ENCODE measurements at regions not wholly inside any gene's neighbourhood (a gene's known extent, or its start where the extent isn't known, plus 50 kb on each side); places are given as distances from the start of the nearest gene placed in this dataset.
"Not testable (repeated sequence)": the region's sequence is repeated elsewhere in the genome, so short reads cannot be mapped to it uniquely, and the experiment has no call there.

GRCh38 chr2:40962026-40962425 lies 510.1 kb upstream of the SLC8A1 start:
- no peak for DNase-seq

DNA sequence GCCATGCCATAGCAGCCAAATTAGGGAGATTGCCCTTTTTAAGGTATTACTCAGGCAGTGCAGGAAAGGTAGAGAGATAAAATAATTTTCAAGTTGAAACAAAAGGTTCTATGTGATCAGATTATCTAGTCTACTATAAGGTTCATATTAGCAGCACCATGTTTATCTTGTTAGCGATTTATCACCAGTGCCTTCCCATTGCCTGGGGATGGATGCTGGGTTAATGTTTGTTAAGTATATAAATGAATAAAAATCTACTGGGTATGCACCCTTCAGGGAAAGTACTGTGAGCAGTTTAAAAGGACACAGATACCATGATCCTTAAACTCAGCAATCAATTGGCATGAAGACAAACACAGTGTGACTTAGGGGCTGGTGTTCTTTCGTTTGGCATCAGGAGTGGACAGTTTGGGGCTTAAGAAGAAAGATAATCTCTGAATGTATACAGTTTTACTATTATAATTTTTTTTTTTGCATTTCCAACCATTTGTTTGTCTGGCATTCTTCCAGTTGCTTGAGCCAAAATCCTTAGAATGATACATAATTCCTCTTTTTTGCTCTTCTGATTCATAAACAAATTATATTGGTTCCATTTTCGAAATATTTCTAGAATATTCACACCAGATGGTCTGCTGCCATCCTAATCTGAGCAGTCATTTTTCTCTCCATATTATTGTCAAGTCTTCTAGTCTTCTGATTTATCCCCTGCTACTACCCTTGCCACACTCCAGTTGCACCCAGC lies 512.8 kb upstream of the SLC8A1 start:
- DNase-seq: no peak

DNA sequence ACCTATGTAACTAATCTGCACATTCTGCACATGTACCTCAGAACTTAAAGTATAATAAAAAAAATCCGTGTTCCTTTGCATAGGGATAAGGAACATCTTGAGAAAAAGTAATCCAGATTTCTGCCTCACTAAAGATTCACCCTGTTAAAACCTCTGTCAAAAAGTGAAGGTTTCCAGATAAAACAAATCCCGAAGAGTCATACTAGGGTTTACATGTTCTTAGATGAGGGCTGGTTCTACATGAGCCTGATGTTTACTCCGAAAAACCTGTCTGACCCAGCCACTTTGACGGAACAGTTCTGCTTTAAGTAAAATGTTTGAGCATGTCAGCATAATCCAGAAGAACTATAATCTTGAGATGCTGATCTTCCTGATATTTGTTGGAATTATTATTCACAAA lies 515.6 kb upstream of the SLC8A1 start:
- DNase-seq: no peak

- DNase-seq: no peak
Observed at GRCh38 chr2:40975151-40975550, 523.3 kb upstream of the SLC8A1 start.

- DNase-seq: no peak
Observed at GRCh38 chr2:40997362-40997761, 545.5 kb upstream of the SLC8A1 start.

DNA sequence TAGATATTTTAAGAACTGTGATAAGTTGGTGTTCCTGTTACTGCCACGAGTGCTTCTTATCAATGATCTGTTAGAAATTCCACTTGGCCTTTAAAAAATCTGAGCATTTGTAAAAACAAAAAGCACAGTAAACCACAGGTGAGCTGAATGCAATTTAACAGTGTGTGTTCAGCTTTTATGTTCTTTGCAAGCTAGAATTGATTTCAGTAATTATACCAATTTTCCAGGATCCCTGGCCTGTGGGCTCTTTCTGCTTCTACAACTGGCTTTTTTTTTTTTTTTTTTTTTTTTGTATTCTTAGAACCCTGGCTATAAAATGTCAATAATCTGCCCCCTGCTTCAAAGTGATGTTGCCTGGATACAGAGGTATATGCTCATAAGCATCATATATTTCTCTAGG lies 548.5 kb upstream of the SLC8A1 start:
- no peak for DNase-seq

GRCh38 chr2:41000906-41001305 lies 549.0 kb upstream of the SLC8A1 start:
- DNase-seq: no peak

DNA sequence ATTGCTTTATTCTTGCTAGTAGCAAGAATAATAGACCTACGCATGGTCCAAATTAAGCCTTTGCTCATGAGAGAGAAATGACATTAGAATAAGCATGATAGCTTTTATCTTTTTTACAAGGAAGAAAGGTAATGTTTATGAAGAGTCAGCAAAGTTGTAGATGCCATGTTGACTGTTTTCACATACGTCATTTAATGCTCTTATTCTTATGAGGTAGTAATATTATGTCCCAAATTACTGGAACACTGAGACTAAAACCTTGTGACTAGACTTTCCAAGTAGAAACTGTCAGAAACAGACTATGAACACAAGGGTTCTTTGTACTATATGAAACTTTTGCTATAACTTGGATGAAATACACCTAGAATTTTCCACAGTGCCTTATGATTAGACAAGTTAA lies 552.8 kb upstream of the SLC8A1 start:
- DNase-seq: no peak

- DNase-seq: no peak
Observed at GRCh38 chr2:41020358-41020757, 568.5 kb upstream of the SLC8A1 start.

- no peak for DNase-seq
Observed at GRCh38 chr2:41024816-41025215, 572.9 kb upstream of the SLC8A1 start.

DNA sequence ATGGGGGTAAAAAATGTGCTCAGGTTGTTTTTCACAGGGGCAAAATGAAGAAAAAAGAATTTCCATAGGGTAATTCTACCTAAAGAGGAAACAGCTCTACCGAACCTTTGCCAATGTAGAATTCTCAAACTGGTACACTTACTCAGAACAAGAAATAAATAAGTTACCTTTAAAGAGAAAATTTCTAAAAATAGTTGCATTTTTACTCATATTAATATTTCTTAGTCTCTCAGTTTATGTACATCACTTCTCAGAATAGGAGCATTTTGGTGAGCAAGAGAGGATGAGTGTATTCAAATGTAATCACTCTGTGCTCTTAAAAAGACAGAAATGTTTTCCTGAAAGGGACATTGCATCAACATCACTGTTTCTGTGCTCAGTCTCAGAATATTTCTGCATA lies 574.7 kb upstream of the SLC8A1 start:
- no peak for DNase-seq

DNA sequence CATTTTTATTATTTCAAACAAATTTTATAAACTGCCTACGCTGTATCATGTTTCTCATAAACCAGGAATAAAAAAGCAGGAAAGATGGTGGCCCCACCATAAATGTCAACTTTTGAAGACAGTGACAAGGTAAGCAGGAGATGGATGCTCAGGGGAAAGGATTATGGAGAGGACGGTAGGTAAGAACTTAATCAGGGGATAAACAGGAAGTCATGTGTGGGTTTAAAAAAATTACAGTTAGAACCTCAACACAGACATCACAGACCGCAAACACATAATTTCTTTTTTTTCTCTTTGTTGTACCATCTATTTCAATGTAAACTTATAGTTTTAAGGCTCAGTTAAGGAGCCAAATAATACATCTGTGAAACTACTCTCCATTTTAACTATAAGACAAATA lies 575.2 kb upstream of the SLC8A1 start:
- DNase-seq: no peak

DNA sequence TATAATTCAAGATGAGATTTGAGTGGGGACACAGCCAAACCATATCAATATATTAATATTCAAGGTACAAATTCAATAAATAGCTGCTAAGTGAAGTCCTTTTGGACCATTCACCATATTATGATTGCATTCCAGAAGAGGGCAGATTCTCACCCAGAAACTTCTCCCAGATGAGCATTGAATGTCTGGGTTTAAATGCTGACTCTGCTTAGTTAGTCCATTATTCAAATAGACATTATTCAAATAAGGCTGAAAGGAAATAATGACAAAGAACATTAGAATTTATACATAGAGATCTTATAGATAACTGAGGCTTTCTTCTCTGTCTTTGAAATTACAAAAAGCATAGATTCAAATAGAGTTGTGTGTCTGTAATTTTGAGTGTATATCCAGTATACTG lies 579.4 kb upstream of the SLC8A1 start:
- DNase-seq: no peak

DNA sequence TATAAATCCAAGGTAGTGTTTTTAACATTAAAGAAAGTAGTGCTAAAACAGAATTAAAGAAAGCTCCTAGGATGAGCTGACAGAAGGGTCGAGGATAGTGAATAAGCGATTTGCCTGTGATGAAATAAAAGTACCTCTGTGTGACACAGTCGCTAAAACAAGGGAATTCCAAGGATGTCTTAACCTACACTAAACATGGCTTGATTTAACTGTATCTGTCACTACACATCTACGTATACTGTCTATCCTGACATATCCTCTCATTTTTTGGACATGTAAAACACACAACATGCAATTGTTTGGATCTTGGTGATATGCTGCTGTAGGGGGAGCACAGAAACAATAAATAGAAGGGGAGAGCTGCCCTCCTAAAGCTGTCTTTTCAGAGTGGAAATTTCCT lies 580.8 kb upstream of the SLC8A1 start:
- DNase-seq: no peak

- no peak for DNase-seq
Observed at GRCh38 chr2:41033127-41033526, 581.2 kb upstream of the SLC8A1 start.

GRCh38 chr2:41038408-41038807 lies 586.5 kb upstream of the SLC8A1 start:
- no peak for DNase-seq

DNA sequence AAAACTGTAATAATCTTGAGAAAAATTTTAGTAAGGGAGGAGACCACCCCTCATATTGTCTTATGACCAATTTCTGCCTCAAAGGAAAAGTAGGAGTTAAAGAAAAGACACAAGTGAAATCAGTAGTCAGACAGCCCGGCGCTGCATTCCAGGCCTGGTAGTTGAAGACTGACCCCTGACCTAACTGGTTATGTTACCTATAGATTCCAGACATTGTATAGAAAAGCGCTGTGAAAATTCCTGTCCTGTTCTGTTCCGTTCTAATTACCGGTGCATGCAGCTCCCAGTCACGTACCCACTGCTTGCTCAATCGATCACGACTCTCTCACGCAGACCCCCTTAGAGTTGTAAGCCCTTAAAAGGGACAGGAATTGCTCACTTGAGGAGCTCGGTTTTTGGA lies 587.9 kb upstream of the SLC8A1 start:
- DNase-seq: not testable (repeated sequence)

DNA sequence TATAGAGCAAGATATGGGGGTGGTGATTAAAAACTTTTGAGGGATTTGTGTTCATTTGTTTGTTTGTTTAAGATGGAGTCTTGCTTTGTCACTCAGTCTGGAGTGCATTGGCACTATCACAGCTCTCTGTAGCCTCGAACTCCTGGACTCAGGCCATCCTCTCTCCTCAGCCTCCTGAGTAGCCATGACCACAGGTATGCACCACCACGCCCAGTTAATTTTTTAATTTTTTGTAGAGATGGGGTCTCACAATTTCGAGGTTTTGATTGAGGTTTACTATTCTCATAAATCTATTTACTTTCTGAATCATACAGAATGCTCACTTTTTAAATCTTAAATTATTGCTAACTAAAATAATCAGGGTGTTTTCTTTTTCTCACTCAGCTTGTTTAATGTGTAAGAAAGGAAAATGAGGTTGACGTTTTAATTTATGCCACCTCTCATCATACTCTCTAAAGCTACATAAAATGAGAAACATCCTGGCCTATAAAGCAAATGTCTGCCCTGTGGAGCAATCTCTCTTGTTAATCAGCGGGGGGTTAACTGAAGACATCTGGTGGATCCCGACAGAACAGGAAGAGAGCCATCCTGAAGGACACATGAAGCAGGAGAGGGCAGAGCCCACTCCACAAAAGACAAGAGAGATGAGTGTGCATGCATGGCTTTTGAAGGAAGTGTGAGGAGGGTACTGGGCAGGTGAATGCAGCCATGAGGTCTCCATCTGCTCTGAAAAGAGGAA lies 589.1 kb upstream of the SLC8A1 start:
- DNase-seq: no peak

DNA sequence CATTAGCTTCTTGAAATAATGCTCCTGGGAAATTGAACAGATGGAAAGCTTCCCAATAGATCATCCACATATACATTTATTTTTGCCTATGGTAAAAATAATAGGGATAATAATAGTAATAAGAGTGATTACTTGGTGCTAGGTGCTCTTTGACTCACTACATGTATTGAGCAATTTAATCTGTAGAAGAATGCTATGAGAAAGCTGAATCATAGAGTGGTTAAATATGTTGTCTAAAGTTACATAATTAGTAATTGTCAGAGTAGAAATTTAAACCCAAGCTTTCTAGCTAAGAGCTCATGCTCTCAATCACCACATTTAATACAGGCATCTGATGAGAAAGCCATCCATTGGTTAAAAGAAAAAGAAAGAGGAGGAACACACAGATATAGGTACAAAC lies 590.5 kb upstream of the SLC8A1 start:
- no peak for DNase-seq

DNA sequence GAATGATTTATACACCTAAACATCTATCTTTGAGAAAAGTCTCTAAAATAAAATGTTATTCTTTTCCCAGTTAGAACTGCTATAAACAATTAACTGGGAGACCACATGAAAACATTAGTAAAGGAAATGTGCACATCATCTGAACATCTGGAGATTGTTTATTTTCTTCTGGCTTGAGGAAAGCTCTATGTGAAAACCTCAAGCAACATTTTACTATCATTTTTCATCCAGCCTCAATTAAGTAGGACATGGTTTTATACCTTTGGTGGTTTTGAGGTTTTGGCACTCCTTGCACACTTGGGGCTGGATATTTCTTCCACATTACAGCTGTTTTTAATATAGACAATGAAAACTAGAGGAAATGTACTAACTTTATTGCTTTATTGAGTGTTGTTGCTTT lies 609.5 kb upstream of the SLC8A1 start:
- no peak for DNase-seq

GRCh38 chr2:41062336-41062735 lies 610.4 kb upstream of the SLC8A1 start:
- no peak for DNase-seq

DNA sequence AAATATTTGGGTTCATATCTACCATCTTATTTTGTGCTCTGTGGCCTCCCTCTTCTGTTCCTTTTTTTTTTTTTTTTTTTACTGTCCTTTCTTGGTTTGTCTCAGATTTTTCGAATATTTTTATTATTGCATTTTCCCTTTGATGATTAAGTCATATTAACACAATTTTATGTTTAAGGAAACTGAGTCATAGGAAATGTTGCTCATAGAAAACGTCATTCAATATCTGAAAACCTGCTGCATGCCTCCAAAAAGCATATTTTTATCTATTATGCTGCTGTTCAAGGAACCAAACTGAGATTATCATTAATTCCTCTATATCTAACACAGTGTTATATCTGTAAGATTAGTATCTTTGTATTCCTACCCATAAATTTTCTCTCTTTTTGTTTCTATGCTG lies 614.3 kb upstream of the SLC8A1 start:
- DNase-seq: no peak

- DNase-seq: no peak
Observed at GRCh38 chr2:41068740-41069139, 616.9 kb upstream of the SLC8A1 start.

GRCh38 chr2:41078341-41078740 lies 626.5 kb upstream of the SLC8A1 start:
- DNase-seq: no peak

- no peak for DNase-seq
Observed at GRCh38 chr2:41079011-41079410, 627.1 kb upstream of the SLC8A1 start.
